ENCODE measurements at regions not wholly inside any gene's neighbourhood (a gene's known extent, or its start where the extent isn't known, plus 50 kb on each side); places are given as distances from the start of the nearest gene placed in this dataset.

GRCh38 chr9:81387360-81388106, 301.8 kb downstream of the TLE1 start:
- Histone ChIP-seq H3K4me3 (ENCODE audit: low read depth in 1 of 2, low read length in 2 of 2) (no peak overlapping the region), H3K9ac (ENCODE audit: low read length) (no peak overlapping the region), H3K27me3 (ENCODE audit: control insufficient read depth in 1 of 2, insufficient read depth in 2 of 2, low read length in 2 of 2) (no peaks in the 10 kb centered on the region), H3K36me3 (ENCODE audit: insufficient read depth, low read length) (no peaks in the 10 kb centered on the region), H3K4me1 (ENCODE audit: insufficient read depth, low read length) (no peaks in the 10 kb centered on the region), H3K27ac (ENCODE audit: low read depth, low read length) (no peak overlapping the region), H3K9me3 (ENCODE audit: low read length) (no peaks in the 10 kb centered on the region)

- H3K36me3 ChIP-seq (ENCODE audit: insufficient read depth, low read length): no peaks in the 10 kb centered on the region
- H3K4me1 ChIP-seq (ENCODE audit: insufficient read depth, low read length): no peaks in the 10 kb centered on the region
- no peak overlapping the region for H3K4me3 ChIP-seq (ENCODE audit: low read depth in 1 of 2, low read length in 2 of 2)
- H3K9ac ChIP-seq (ENCODE audit: low read length): no peak overlapping the region
- H3K27ac ChIP-seq (ENCODE audit: low read depth, low read length): no peak overlapping the region
- no peaks in the 10 kb centered on the region for H3K27me3 ChIP-seq (ENCODE audit: control insufficient read depth in 1 of 2, insufficient read depth in 2 of 2, low read length in 2 of 2)
- H3K9me3 ChIP-seq (ENCODE audit: low read length): no peaks in the 10 kb centered on the region
Measured at GRCh38 chr9:81384911-81385310, 304.4 kb downstream of the TLE1 start.

GRCh38 chr9:81382281-81382680, 307.1 kb downstream of the TLE1 start:
- no peak overlapping the region for H3K9ac ChIP-seq (ENCODE audit: low read length)

GRCh38 chr9:81381694-81382093, 307.7 kb downstream of the TLE1 start:
- H3K4me3 ChIP-seq (ENCODE audit: low read depth in 1 of 2, low read length in 2 of 2): no peak overlapping the region
- H3K4me1 ChIP-seq (ENCODE audit: insufficient read depth, low read length): no peaks in the 10 kb centered on the region
- H3K27ac ChIP-seq (ENCODE audit: low read depth, low read length): no peak overlapping the region
- H3K9ac ChIP-seq (ENCODE audit: low read length): no peak overlapping the region
- H3K36me3 ChIP-seq (ENCODE audit: insufficient read depth, low read length): no peaks in the 10 kb centered on the region
- no peaks in the 10 kb centered on the region for H3K27me3 ChIP-seq (ENCODE audit: control insufficient read depth in 1 of 2, insufficient read depth in 2 of 2, low read length in 2 of 2)
- H3K9me3 ChIP-seq (ENCODE audit: low read length): no peaks in the 10 kb centered on the region

More at GRCh38 chr9:81382281-81382680, 307.1 kb downstream of the TLE1 start:
- Histone ChIP-seq H3K27ac (ENCODE audit: low read depth, low read length) (no peak overlapping the region), H3K4me3 (ENCODE audit: low read depth in 1 of 2, low read length in 2 of 2) (no peak overlapping the region), H3K36me3 (ENCODE audit: insufficient read depth, low read length) (no peaks in the 10 kb centered on the region), H3K9me3 (ENCODE audit: low read length) (no peaks in the 10 kb centered on the region), H3K4me1 (ENCODE audit: insufficient read depth, low read length) (no peaks in the 10 kb centered on the region), H3K27me3 (ENCODE audit: control insufficient read depth in 1 of 2, insufficient read depth in 2 of 2, low read length in 2 of 2) (no peaks in the 10 kb centered on the region)

- Histone ChIP-seq H3K27me3 (ENCODE audit: control insufficient read depth in 1 of 2, insufficient read depth in 2 of 2, low read length in 2 of 2) (no peaks in the 10 kb centered on the region), H3K36me3 (ENCODE audit: insufficient read depth, low read length) (no peaks in the 10 kb centered on the region), H3K9me3 (ENCODE audit: low read length) (no peaks in the 10 kb centered on the region), H3K4me3 (ENCODE audit: low read depth in 1 of 2, low read length in 2 of 2) (no peak overlapping the region), H3K27ac (ENCODE audit: low read depth, low read length) (no peak overlapping the region), H3K9ac (ENCODE audit: low read length) (no peak overlapping the region), H3K4me1 (ENCODE audit: insufficient read depth, low read length) (no peaks in the 10 kb centered on the region)
Measured at GRCh38 chr9:81380504-81381359, 308.6 kb downstream of the TLE1 start.

- H3K9me3 ChIP-seq (ENCODE audit: low read length): no peaks in the 10 kb centered on the region
- H3K4me3 ChIP-seq (ENCODE audit: low read depth in 1 of 2, low read length in 2 of 2): no peak overlapping the region
- H3K4me1 ChIP-seq (ENCODE audit: insufficient read depth, low read length): no peaks in the 10 kb centered on the region
- no peak overlapping the region for H3K9ac ChIP-seq (ENCODE audit: low read length)
- no peaks in the 10 kb centered on the region for H3K36me3 ChIP-seq (ENCODE audit: insufficient read depth, low read length)
- H3K27me3 ChIP-seq (ENCODE audit: control insufficient read depth in 1 of 2, insufficient read depth in 2 of 2, low read length in 2 of 2): no peaks in the 10 kb centered on the region
- no peak overlapping the region for H3K27ac ChIP-seq (ENCODE audit: low read depth, low read length)
Measured at GRCh38 chr9:81379655-81380054, 309.7 kb downstream of the TLE1 start.

GRCh38 chr9:81377921-81378320, 311.4 kb downstream of the TLE1 start:
- no peaks in the 10 kb centered on the region for H3K9me3 ChIP-seq (ENCODE audit: low read length)
- no peaks in the 10 kb centered on the region for H3K4me1 ChIP-seq (ENCODE audit: insufficient read depth, low read length)
- H3K27me3 ChIP-seq (ENCODE audit: control insufficient read depth in 1 of 2, insufficient read depth in 2 of 2, low read length in 2 of 2): no peaks in the 10 kb centered on the region
- no peak overlapping the region for H3K27ac ChIP-seq (ENCODE audit: low read depth, low read length)
- H3K36me3 ChIP-seq (ENCODE audit: insufficient read depth, low read length): no peaks in the 10 kb centered on the region
- H3K4me3 ChIP-seq (ENCODE audit: low read depth in 1 of 2, low read length in 2 of 2): no peak overlapping the region
- H3K9ac ChIP-seq (ENCODE audit: low read length): no peak overlapping the region

GRCh38 chr9:81377320-81377719, 312.0 kb downstream of the TLE1 start:
- Histone ChIP-seq H3K9ac (ENCODE audit: low read length) (no peak overlapping the region), H3K9me3 (ENCODE audit: low read length) (no peaks in the 10 kb centered on the region), H3K27ac (ENCODE audit: low read depth, low read length) (no peak overlapping the region), H3K36me3 (ENCODE audit: insufficient read depth, low read length) (no peaks in the 10 kb centered on the region), H3K27me3 (ENCODE audit: control insufficient read depth in 1 of 2, insufficient read depth in 2 of 2, low read length in 2 of 2) (no peaks in the 10 kb centered on the region), H3K4me1 (ENCODE audit: insufficient read depth, low read length) (no peaks in the 10 kb centered on the region), H3K4me3 (ENCODE audit: low read depth in 1 of 2, low read length in 2 of 2) (no peak overlapping the region)

GRCh38 chr9:81375187-81376100, 313.9 kb downstream of the TLE1 start:
- no peak overlapping the region for H3K9ac ChIP-seq (ENCODE audit: low read length)
- no peaks in the 10 kb centered on the region for H3K36me3 ChIP-seq (ENCODE audit: insufficient read depth, low read length)
- H3K27ac ChIP-seq (ENCODE audit: low read depth, low read length): no peak overlapping the region
- H3K4me3 ChIP-seq (ENCODE audit: low read depth in 1 of 2, low read length in 2 of 2): no peak overlapping the region
- H3K9me3 ChIP-seq (ENCODE audit: low read length): no peaks in the 10 kb centered on the region
- no peaks in the 10 kb centered on the region for H3K27me3 ChIP-seq (ENCODE audit: control insufficient read depth in 1 of 2, insufficient read depth in 2 of 2, low read length in 2 of 2)
- no peaks in the 10 kb centered on the region for H3K4me1 ChIP-seq (ENCODE audit: insufficient read depth, low read length)

GRCh38 chr9:81374459-81375186, 314.7 kb downstream of the TLE1 start:
- Histone ChIP-seq H3K4me3 (ENCODE audit: low read depth in 1 of 2, low read length in 2 of 2) (no peak overlapping the region), H3K9ac (ENCODE audit: low read length) (no peak overlapping the region), H3K27ac (ENCODE audit: low read depth, low read length) (no peak overlapping the region), H3K9me3 (ENCODE audit: low read length) (no peaks in the 10 kb centered on the region), H3K27me3 (ENCODE audit: control insufficient read depth in 1 of 2, insufficient read depth in 2 of 2, low read length in 2 of 2) (no peaks in the 10 kb centered on the region), H3K4me1 (ENCODE audit: insufficient read depth, low read length) (no peaks in the 10 kb centered on the region), H3K36me3 (ENCODE audit: insufficient read depth, low read length) (no peaks in the 10 kb centered on the region)

Data from muscle layer of colon (tissue), 2 donors.